Rectal smooth muscle tissue (tissue), 1 donor: ENCODE measurements at regions not wholly inside any gene's neighbourhood (a gene's known extent, or its start where the extent isn't known, plus 50 kb on each side); places are given as distances from the start of the nearest gene placed in this dataset.

Experiments used
- H3K27ac ChIP-seq: one replicate; pipeline ENCODE4 v1.7.0; 2013; ENCODE audit warnings: low read depth, low read length, inconsistent platforms
- H3K27me3 ChIP-seq: one replicate; pipeline ENCODE4 v1.7.0; 2013; ENCODE audit warnings: low read length; ENCODE audit not compliant: control insufficient read depth, insufficient read depth
- H3K36me3 ChIP-seq: one replicate; pipeline ENCODE4 v1.7.0; 2013; ENCODE audit warnings: low read length; ENCODE audit not compliant: control insufficient read depth, insufficient read depth
- H3K4me1 ChIP-seq: one replicate; pipeline ENCODE4 v1.7.0; 2013; ENCODE audit warnings: low read length; ENCODE audit not compliant: control insufficient read depth, insufficient read depth
- H3K4me3 ChIP-seq: one replicate; pipeline ENCODE4 v1.7.0; 2013; ENCODE audit warnings: low read length
- H3K9ac ChIP-seq: one replicate; pipeline ENCODE4 v1.7.0; 2013; ENCODE audit warnings: low read length

DNA sequence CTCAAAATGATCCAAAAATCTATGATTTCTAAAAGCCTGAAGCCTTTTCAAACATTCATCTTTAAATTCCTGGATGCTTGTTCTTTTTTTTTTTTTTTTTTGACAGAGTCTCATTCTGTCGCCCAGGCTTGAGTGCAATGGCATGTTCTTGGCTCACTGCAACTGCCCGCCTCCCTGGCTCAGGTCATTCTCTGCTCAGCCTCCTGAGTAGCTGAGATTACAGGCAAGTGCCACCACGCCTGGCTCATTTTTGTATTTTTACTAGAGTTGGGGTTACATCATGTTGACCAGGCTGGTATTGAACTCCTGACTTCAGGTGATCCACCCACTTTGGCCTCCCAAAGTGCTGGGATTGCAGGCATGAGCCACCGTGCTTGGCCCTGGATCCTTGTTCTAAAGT, 649.5 kb downstream of the XIRP2 start:
- Histone ChIP-seq H3K9ac (no peak overlapping the region), H3K27me3 (no peaks in the 10 kb centered on the region), H3K36me3 (no peaks in the 10 kb centered on the region), H3K4me1 (no peaks in the 10 kb centered on the region), H3K27ac (no peak overlapping the region), H3K4me3 (no peak overlapping the region)

- no peaks in the 10 kb centered on the region for H3K36me3 ChIP-seq
- no peaks in the 10 kb centered on the region for H3K27me3 ChIP-seq
- no peak overlapping the region for H3K27ac ChIP-seq
- H3K4me1 ChIP-seq: no peaks in the 10 kb centered on the region
- no peak overlapping the region for H3K4me3 ChIP-seq
- H3K9ac ChIP-seq: no peak overlapping the region
These were observed 646.2 kb downstream of the XIRP2 start for GRCh38 chr2:167534443-167534842.

GRCh38 chr2:167524786-167525185, 636.5 kb downstream of the XIRP2 start:
- Histone ChIP-seq H3K36me3 (no peaks in the 10 kb centered on the region), H3K4me3 (no peak overlapping the region), H3K9ac (no peak overlapping the region), H3K27ac (no peak overlapping the region), H3K27me3 (no peaks in the 10 kb centered on the region), H3K4me1 (no peaks in the 10 kb centered on the region)

GRCh38 chr2:167510071-167510759, 621.9 kb downstream of the XIRP2 start:
- Histone ChIP-seq H3K27me3 (no peaks in the 10 kb centered on the region), H3K9ac (no peak overlapping the region), H3K27ac (no peak overlapping the region), H3K36me3 (no peaks in the 10 kb centered on the region), H3K4me3 (no peak overlapping the region), H3K4me1 (no peaks in the 10 kb centered on the region)

- no peak overlapping the region for H3K4me3 ChIP-seq
- H3K36me3 ChIP-seq: no peaks in the 10 kb centered on the region
- H3K27ac ChIP-seq: no peak overlapping the region
- no peak overlapping the region for H3K9ac ChIP-seq
- H3K4me1 ChIP-seq: no peaks in the 10 kb centered on the region
- no peaks in the 10 kb centered on the region for H3K27me3 ChIP-seq
These were observed 621.3 kb downstream of the XIRP2 start for GRCh38 chr2:167509586-167509985.

DNA sequence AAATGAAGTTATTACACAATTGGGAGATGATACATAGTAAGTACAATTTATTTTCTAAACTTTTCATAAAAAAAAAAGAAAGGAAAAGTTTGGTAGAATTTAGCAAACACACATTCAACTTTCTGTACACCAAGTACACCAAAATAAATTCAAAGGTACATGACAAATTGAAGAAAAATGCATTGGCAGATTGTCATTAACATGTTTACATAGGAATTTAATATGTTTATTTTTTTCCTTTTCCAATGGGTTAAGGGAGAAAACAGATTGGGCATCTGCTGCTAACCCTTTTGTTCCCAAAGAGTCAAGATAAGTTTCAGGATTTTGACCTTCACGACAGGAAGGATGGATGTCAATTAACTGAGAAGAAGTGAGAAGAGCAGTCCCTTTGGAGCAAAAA, 620.4 kb downstream of the XIRP2 start:
- Histone ChIP-seq H3K27me3 (no peaks in the 10 kb centered on the region), H3K36me3 (no peaks in the 10 kb centered on the region), H3K9ac (no peak overlapping the region), H3K27ac (no peak overlapping the region), H3K4me1 (no peaks in the 10 kb centered on the region), H3K4me3 (no peak overlapping the region)

DNA sequence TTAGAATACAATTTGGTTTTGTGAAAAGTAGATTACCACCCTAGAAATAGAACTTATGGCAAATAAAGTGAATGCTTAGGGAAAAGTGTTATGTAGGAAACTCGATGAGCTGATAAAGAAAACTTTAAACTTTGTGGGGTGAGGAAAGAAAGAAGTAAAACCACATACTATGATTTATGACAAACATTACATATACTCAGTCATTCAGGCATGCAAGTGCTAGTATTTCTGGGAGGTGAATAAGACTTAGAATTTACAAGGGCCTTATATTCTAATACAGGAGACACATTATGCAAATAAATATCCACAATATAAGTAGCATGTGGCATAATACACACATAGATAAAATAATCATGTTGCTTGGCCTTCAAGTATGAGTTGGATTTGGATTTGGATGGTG, 618.1 kb downstream of the XIRP2 start:
- H3K27me3 ChIP-seq: no peaks in the 10 kb centered on the region
- H3K4me3 ChIP-seq: no peak overlapping the region
- H3K27ac ChIP-seq: no peak overlapping the region
- no peaks in the 10 kb centered on the region for H3K4me1 ChIP-seq
- H3K36me3 ChIP-seq: no peaks in the 10 kb centered on the region
- H3K9ac ChIP-seq: no peak overlapping the region

GRCh38 chr2:167504695-167505094, 616.4 kb downstream of the XIRP2 start:
- Histone ChIP-seq H3K4me3 (no peak overlapping the region), H3K4me1 (no peaks in the 10 kb centered on the region), H3K9ac (no peak overlapping the region), H3K36me3 (no peaks in the 10 kb centered on the region), H3K27me3 (no peaks in the 10 kb centered on the region), H3K27ac (no peak overlapping the region)

DNA sequence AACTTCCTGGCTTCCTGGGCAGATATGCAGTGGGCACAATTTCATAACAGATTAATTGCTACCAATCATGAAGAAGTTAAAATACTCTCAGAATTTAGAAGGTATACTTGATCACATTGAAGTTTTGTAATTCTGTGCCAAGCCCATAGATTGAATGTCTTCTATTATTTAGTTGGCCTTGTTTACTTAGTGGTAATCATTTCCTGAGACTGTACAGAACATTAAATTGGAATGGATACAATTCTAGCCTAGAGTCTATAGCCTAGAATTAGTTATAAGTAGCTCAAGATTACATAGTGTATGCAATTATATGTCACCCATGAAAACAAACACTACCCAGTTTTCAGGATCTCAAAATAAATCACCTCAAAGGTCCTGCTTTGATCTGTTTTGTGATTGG, 615.8 kb downstream of the XIRP2 start:
- Histone ChIP-seq H3K36me3 (no peaks in the 10 kb centered on the region), H3K27ac (no peak overlapping the region), H3K9ac (no peak overlapping the region), H3K27me3 (no peaks in the 10 kb centered on the region), H3K4me1 (no peaks in the 10 kb centered on the region), H3K4me3 (no peak overlapping the region)

GRCh38 chr2:167501618-167502017, 613.3 kb downstream of the XIRP2 start:
- no peak overlapping the region for H3K9ac ChIP-seq
- H3K27me3 ChIP-seq: no peaks in the 10 kb centered on the region
- no peak overlapping the region for H3K4me3 ChIP-seq
- no peaks in the 10 kb centered on the region for H3K4me1 ChIP-seq
- no peaks in the 10 kb centered on the region for H3K36me3 ChIP-seq
- H3K27ac ChIP-seq: no peak overlapping the region

GRCh38 chr2:167493862-167494261, 605.6 kb downstream of the XIRP2 start:
- H3K4me3 ChIP-seq: no peak overlapping the region
- H3K4me1 ChIP-seq: no peaks in the 10 kb centered on the region
- no peak overlapping the region for H3K27ac ChIP-seq
- no peaks in the 10 kb centered on the region for H3K36me3 ChIP-seq
- H3K9ac ChIP-seq: no peak overlapping the region
- H3K27me3 ChIP-seq: no peaks in the 10 kb centered on the region

DNA sequence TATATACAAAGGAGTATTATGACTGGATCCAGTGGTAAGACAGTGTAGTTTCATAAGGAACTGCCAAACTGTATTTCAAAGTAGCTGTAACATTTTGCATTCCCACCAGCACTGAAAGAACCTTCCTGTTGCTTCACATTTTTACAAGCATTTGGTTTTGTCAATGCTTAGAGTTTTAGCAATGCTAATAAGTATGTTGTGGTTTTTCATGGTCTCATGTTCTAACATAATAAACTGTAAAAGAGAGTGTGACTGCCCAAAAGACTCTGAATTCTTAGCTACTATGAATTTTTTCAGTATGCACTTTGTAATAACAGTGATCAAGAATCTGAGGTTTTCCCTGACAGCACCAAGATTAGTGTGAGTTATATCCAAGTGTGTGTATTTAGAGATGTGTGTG, 604.2 kb downstream of the XIRP2 start:
- no peak overlapping the region for H3K4me3 ChIP-seq
- no peaks in the 10 kb centered on the region for H3K4me1 ChIP-seq
- no peak overlapping the region for H3K9ac ChIP-seq
- H3K27ac ChIP-seq: no peak overlapping the region
- H3K27me3 ChIP-seq: no peaks in the 10 kb centered on the region
- H3K36me3 ChIP-seq: no peaks in the 10 kb centered on the region

DNA sequence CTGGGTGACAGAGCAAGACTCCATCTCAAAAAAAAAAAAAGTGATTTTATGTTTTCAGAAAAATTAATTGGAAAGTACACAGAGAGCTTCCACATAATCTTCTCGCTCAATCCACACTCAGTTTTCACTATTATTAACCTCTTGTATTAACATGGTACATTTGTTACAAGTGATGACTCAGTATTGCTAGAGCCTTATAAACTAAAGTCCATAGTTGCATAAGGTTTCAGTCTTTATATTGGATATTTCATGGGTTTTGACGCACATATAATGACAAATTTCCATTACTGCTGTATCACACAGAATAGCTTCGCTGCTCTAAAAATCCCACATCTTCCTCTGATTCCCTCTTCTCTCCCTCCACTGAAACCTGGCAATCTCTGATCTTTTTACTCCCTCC, 603.5 kb downstream of the XIRP2 start:
- no peaks in the 10 kb centered on the region for H3K27me3 ChIP-seq
- H3K27ac ChIP-seq: no peak overlapping the region
- H3K36me3 ChIP-seq: no peaks in the 10 kb centered on the region

More for the DNA sequence above, 603.5 kb downstream of the XIRP2 start:
- Histone ChIP-seq H3K9ac (no peak overlapping the region), H3K4me3 (no peak overlapping the region), H3K4me1 (no peaks in the 10 kb centered on the region)
